Endothelial cell of umbilical vein (primary cell): ENCODE measurements at regions not wholly inside any gene's neighbourhood (a gene's known extent, or its start where the extent isn't known, plus 50 kb on each side); places are given as distances from the start of the nearest gene placed in this dataset.

Experiments
- BruUV-seq: library from RNA; stranded (reverse); fragments of 400-500 nt; replicated peaks from 2 replicates; lab custom pipeline; 2021; lab: Mats Ljungman, UMichigan
- CTCF ChIA-PET: fragments of 300-600, 350-600 bp; sonication (Branson Sonifier 250); formaldehyde crosslinking; loops from one replicate; lab custom pipeline; 2021; ENCODE audit warnings: antibody characterized with exemption, inconsistent platforms; lab: Charles Lee
- POLR2A ChIA-PET: fragments of 300-600, 350-600 bp; sonication (Branson Sonifier 250); formaldehyde crosslinking; loops from one replicate; lab custom pipeline; 2021; ENCODE audit warnings: antibody characterized with exemption, inconsistent platforms; lab: Charles Lee
- DNase-seq: peaks from one replicate; pipeline ENCODE4 v3.0.0-alpha.2; 2011; ENCODE audit warnings: low read depth, low spot score
- FAIRE-seq: peaks from 2 replicates; lab custom pipeline; 2011; peaks lifted over from hg19 to GRCh38; lab: Jason Lieb, UNC
- H2AFZ ChIP-seq: 2 replicates; pipeline ENCODE4 v1.6.0; 2012; ENCODE audit warnings: low read depth, low read length, control low read depth, inconsistent platforms
- H3K27ac ChIP-seq: 2 replicates; pipeline ENCODE4 v1.5.1; 2011; ENCODE audit warnings: low read depth, mild to moderate bottlenecking, control low read depth, low read length, moderate library complexity; ENCODE audit not compliant: insufficient read depth
- H3K27me3 ChIP-seq, 2 experiments: 2 replicates each; pipeline versions ENCODE4 v1.6.0 to v1.6.1; 2011; ENCODE audit warnings: low read length in 2 of 2, mixed read lengths in 1 of 2; ENCODE audit not compliant: control insufficient read depth in 2 of 2, insufficient read depth in 2 of 2
- H3K36me3 ChIP-seq, 2 experiments: 2 replicates in 1 of 2; 3 replicates in 1 of 2; pipeline ENCODE4 v1.5.1; 2011; ENCODE audit warnings: low read length in 2 of 2, mild to moderate bottlenecking in 1 of 2, moderate library complexity in 1 of 2; ENCODE audit not compliant: control insufficient read depth in 2 of 2, insufficient read depth in 2 of 2; ENCODE audit errors: extremely low read depth in 1 of 2
- H3K4me1 ChIP-seq: 3 replicates; pipeline ENCODE4 v1.5.1; 2011; ENCODE audit warnings: mild to moderate bottlenecking, low read length; ENCODE audit not compliant: control insufficient read depth, insufficient read depth; ENCODE audit errors: extremely low read depth
- H3K4me2 ChIP-seq: 2 replicates; pipeline ENCODE4 v1.6.1; 2011; ENCODE audit warnings: low read length, control low read depth, mixed read lengths; ENCODE audit not compliant: insufficient read depth
- H3K4me3 ChIP-seq, 3 experiments: fragments of 200-600 bp in 1 of 3; sonication (generic), shearing (Covaris generic) in 1 of 3; replicated peaks in 1 of 3; 2 replicates each; pipeline ENCODE4 v1.5.1; 2011 to 2016; ENCODE audit warnings: control low read depth in 3 of 3, low read length in 3 of 3, mild to moderate bottlenecking in 2 of 3, inconsistent platforms in 1 of 3, low read depth in 1 of 3, moderate library complexity in 1 of 3; ENCODE audit not compliant: insufficient read depth in 1 of 3
- H3K79me2 ChIP-seq: 2 replicates; pipeline ENCODE4 v1.6.0; 2012; ENCODE audit warnings: low read length, inconsistent platforms; ENCODE audit not compliant: control insufficient read depth, insufficient read depth
- H3K9ac ChIP-seq: replicated peaks from 2 replicates; pipeline ENCODE3; 2011; ENCODE audit warnings: low read length, control low read depth; ENCODE audit not compliant: insufficient read depth; ENCODE audit errors: extremely low read depth
- H3K9me1 ChIP-seq: replicated peaks from 3 replicates; pipeline ENCODE4 v1.6.0; 2011; ENCODE audit warnings: mild to moderate bottlenecking, low read length; ENCODE audit not compliant: control insufficient read depth, insufficient read depth; ENCODE audit errors: extremely low read depth
- H3K9me3 ChIP-seq: replicated peaks from 2 replicates; pipeline ENCODE4 v1.5.1; 2012; ENCODE audit warnings: low read length, inconsistent platforms; ENCODE audit not compliant: control insufficient read depth, insufficient read depth
- H4K20me1 ChIP-seq: replicated peaks from 2 replicates; pipeline ENCODE3; 2011; ENCODE audit warnings: mild to moderate bottlenecking, low read length; ENCODE audit not compliant: control insufficient read depth, insufficient read depth; ENCODE audit errors: extremely low read depth
- CTCF ChIP-seq, 2 donors: IDR thresholded peaks; 1 replicate in 1 of 2; 2 replicates in 1 of 2; pipeline ENCODE4 v1.5.1; 2011; ENCODE audit warnings: low read length in 2 of 2, mild to moderate bottlenecking in 2 of 2, moderate library complexity in 2 of 2, control low read depth in 1 of 2, inconsistent platforms in 1 of 2, low read depth in 1 of 2; ENCODE audit not compliant: insufficient read depth in 1 of 2; ENCODE audit errors: extremely low read depth in 1 of 2
- EZH2 ChIP-seq: IDR thresholded peaks from 2 replicates; pipeline ENCODE4 v1.6.1; 2012; ENCODE audit warnings: borderline replicate concordance, low read depth, mild to moderate bottlenecking, moderate library complexity, low read length, inconsistent platforms; ENCODE audit not compliant: severe bottlenecking
- FOS ChIP-seq: IDR thresholded peaks from 2 replicates; pipeline ENCODE4 v1.6.1; 2011; ENCODE audit warnings: mild to moderate bottlenecking, low read length, moderate library complexity, borderline replicate concordance; ENCODE audit not compliant: insufficient read depth
- GATA2 ChIP-seq: IDR thresholded peaks from 2 replicates; pipeline ENCODE4 v1.7.0; 2011; ENCODE audit warnings: low read depth, mild to moderate bottlenecking, moderate library complexity, mixed read lengths, low read length; ENCODE audit not compliant: insufficient read length, insufficient read depth
- JUN ChIP-seq: IDR thresholded peaks from 2 replicates; pipeline ENCODE4 v1.6.1; 2011; ENCODE audit warnings: borderline replicate concordance, low read depth; ENCODE audit not compliant: insufficient read length, insufficient read depth
- MYC ChIP-seq: IDR thresholded peaks from one replicate; pipeline ENCODE4 v1.6.1; 2011; ENCODE audit warnings: mild to moderate bottlenecking, low read depth, low read length
- POLR2A ChIP-seq: IDR thresholded peaks from 2 replicates; pipeline ENCODE4 v1.6.1; 2012; ENCODE audit warnings: low read depth, mild to moderate bottlenecking, control low read depth, low read length
- POLR2AphosphoS5 ChIP-seq: IDR thresholded peaks from 2 replicates; pipeline ENCODE4 v1.6.1; 2012; ENCODE audit warnings: low read depth, mild to moderate bottlenecking, control low read depth, low read length, moderate library complexity; ENCODE audit not compliant: insufficient read depth
- dilution Hi-C: fragments of 300-500 bp; cut with MboI; formaldehyde crosslinking; loops from one replicate; pipeline ENCODE4 v1.15.0; 2019; ENCODE audit warnings: low sequenced_read_pairs; ENCODE audit not compliant: extremely low pct_ligation_motif_present
- intact Hi-C: fragments of 100-400 bp; cut with micrococcal nuclease; formaldehyde crosslinking; loops from one replicate; pipeline ENCODE4 v1.10.0; 2022
- TF ChIP-seq, protein P1 (sequence below): IDR thresholded peaks from 2 replicates; pipeline ENCODE4 v1.6.1; 2011; ENCODE audit not compliant: insufficient read depth, insufficient read length

DNA sequence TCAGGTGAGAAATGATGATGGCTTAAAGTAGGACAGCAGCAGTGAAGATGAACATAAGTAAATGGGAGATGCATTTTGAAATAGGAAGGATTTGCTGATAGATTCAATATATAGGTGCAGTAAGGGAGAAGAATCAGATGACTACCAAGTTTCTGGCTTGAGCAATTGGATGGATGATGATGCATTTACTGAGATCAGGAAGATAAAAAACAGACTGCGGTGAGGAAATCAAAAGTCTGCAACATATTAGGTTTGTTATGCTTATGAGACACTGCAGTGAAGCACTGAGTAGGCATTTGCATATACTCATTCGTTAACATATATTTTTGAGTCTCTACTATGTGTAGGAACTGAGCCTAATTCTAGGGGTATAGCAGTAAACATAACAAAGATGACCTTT, 184.2 kb downstream of the LACC1 start:
- Histone ChIP-seq H3K36me3 (no peaks in the 10 kb centered on the region), H4K20me1 (no peaks in the 10 kb centered on the region), H2AFZ (no peak overlapping the region), H3K27me3 (peaks cover 10 to 13% of the 10 kb centered on the region in 2 experiments), H3K27ac (no peak overlapping the region), H3K4me2 (no peak overlapping the region), H3K4me1 (no peaks in the 10 kb centered on the region), H3K79me2 (no peaks in the 10 kb centered on the region), H3K9me3 (no peaks in the 10 kb centered on the region), H3K4me3 (no peak overlapping the region), H3K9me1 (no peaks in the 10 kb centered on the region), H3K9ac (no peak overlapping the region)
- DNase-seq (no peak), FAIRE-seq (no peak)
- TF ChIP-seq, protein P1, sequence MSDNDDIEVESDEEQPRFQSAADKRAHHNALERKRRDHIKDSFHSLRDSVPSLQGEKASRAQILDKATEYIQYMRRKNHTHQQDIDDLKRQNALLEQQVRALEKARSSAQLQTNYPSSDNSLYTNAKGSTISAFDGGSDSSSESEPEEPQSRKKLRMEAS, result no peak
- TF ChIP-seq MYC (no peak), CTCF (IDR thresholded peaks at IDR 0.05; ENCODE audit: extremely low read depth in 1 of 2, insufficient read depth in 1 of 2, low read depth in 1 of 2, low read length in 2 of 2) (no peak), POLR2A (no peak), JUN (no peak)
- intact Hi-C loops, result no loop called here
- ChIA-PET CTCF (no interaction called here), POLR2A (no interaction called here)
- dilution Hi-C loops, result no loop called here
- no TSS peak for BruUV-seq

- FAIRE-seq, result no peak
- Histone ChIP-seq H3K27me3 (peaks cover 10 to 13% of the 10 kb centered on the region in 2 experiments), H3K9me1 (no peaks in the 10 kb centered on the region), H3K27ac (no peak overlapping the region), H3K4me2 (no peak overlapping the region), H3K4me3 (no peak overlapping the region), H3K79me2 (no peaks in the 10 kb centered on the region), H3K9me3 (no peaks in the 10 kb centered on the region), H3K4me1 (no peaks in the 10 kb centered on the region), H2AFZ (no peak overlapping the region), H3K9ac (no peak overlapping the region), H4K20me1 (no peaks in the 10 kb centered on the region), H3K36me3 (no peaks in the 10 kb centered on the region)
- CTCF ChIA-PET, result no interaction called here
- no peak for DNase-seq
- intact Hi-C loops (no loop called here), dilution Hi-C loops (no loop called here)
- TF ChIP-seq MYC, result no peak
- no peak for TF ChIP-seq FOS
- TF ChIP-seq, protein P1, result no peak
- TF ChIP-seq POLR2AphosphoS5, result no peak
- TF ChIP-seq JUN, result no peak
- TF ChIP-seq CTCF (IDR thresholded peaks at IDR 0.05; ENCODE audit: extremely low read depth in 1 of 2, insufficient read depth in 1 of 2, low read depth in 1 of 2, low read length in 2 of 2), result no peak
- TF ChIP-seq GATA2, result no peak
- no peak for TF ChIP-seq POLR2A
- TF ChIP-seq EZH2, result no peak
- POLR2A ChIA-PET, result no interaction called here
- BruUV-seq, result no TSS peak
These were observed 184.7 kb downstream of the LACC1 start for GRCh38 chr13:44064357-44064756.
